Right ventricle myocardium superior (tissue), 1 donor: ENCODE measurements at regions not wholly inside any gene's neighbourhood (a gene's known extent, or its start where the extent isn't known, plus 50 kb on each side); places are given as distances from the start of the nearest gene placed in this dataset.
"Not testable (repeated sequence)": the region's sequence is repeated elsewhere in the genome, so short reads cannot be mapped to it uniquely, and the experiment has no call there.

Experiments
- ATAC-seq: fragments of 200-7000 bp; cut with Tn5 transposase; one replicate; pipeline ENCODE4 v1.9.1; 2020; ENCODE audit warnings: mild to moderate bottlenecking; ENCODE audit not compliant: poor library complexity
- DNase-seq: peaks from one replicate; pipeline ENCODE4 v3.0.0-alpha.2; 2020
- intact Hi-C: fragments of 100-400 bp; cut with DNase I; formaldehyde crosslinking; loops from one replicate; pipeline ENCODE4 v1.11.2; 2022
- donor health status: DM: no; HTN: yes; CAD: no; lungs with severe emphysema.

- intact Hi-C loops: no loop called here
- ATAC-seq: no peak
- no peak for DNase-seq
These were observed 177.0 kb upstream of the KAZN start for GRCh38 chr1:14421295-14421976.

GRCh38 chr1:14421977-14422609, 176.4 kb upstream of the KAZN start:
- no peak for ATAC-seq
- intact Hi-C loops: no loop called here

DNA sequence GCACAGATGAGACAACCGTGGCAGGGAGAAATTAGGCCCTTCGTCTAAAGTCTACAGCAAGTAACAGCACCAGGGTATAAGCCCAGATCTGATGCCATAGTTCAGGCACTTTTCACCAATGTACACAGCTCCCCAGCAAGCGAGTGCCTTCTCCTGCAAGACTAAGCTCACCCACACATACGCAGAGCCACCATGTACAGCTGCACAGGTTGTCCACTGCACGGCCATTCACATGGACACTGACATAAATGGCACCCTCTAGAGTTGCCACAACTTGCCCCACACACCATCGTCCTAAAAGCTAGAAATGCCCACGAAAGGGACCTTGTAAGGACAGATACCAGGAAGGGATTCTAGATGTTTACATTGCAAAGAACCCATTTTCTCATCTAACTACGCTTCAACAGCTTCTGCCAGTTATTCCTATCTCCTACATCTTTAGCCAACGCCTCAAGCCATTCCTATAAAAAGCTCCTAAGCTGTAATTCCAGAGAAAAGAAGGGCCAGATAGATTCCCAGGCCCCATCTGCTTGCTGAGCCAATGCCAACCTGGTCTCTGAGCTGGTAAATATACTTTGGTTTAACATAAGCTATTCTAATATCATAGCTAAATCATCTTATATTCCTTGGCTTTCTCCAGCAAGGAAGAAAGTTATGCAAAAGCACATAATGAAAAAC, 174.0 kb upstream of the KAZN start:
- ATAC-seq (no peak), DNase-seq (no peak)
- intact Hi-C loops: no loop called here

More at GRCh38 chr1:14421977-14422609, 176.4 kb upstream of the KAZN start:
- no peak for DNase-seq

GRCh38 chr1:14426854-14427253, 171.6 kb upstream of the KAZN start:
- intact Hi-C loops: no loop called here
- no peak for DNase-seq
- no peak for ATAC-seq

DNA sequence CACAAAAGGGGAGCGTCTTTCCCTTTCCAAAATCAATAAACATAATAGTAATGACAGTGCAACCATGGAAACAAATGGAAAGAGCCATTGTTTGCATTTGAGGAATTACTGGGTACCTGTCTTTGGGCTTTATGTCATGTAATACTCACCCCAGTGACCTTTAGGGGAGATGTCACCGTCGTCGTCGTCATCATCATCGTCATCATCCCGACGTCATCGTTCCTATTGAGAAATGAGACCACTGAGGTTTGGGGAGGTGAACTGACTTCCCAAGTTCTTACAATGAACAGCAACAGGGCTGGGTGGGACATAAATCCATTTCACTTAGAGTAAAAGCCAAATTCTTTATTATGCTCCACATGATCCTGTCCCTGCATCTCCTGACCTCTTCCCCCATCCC, 168.9 kb upstream of the KAZN start:
- intact Hi-C loops: no loop called here
- ATAC-seq (no peak), DNase-seq (no peak)

GRCh38 chr1:14432728-14433127, 165.8 kb upstream of the KAZN start:
- DNase-seq, ATAC-seq, intact Hi-C loops: not testable (repeated sequence)

DNA sequence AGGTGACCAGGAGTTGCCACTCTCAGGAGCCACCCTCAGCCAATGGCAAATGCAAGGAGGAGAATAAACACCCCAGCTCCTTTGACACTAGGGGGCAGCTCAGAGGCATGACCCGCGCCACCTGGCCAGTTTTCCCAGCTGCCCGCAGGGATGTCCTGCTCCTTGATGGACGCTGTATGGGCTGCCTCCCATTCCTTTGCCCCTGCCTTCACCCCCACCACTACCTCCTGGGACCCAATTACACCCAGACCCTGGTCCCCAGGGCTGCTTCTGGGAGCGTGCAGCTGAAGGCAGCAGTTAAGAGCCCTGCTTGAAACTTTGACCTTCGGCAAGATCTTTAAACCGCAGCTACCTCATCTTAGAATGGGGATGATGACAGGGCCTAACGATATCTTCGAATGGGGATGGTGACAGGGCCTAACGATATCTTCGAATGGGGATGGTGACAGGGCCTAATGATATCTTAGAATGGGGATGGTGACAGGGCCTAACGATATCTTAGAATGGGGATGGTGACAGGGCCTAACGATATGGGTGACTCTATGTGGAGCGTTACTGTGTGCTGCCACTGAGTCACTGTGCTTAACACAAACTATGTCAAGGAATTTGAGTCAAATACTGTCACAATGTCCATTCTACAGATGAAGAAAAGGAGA, 163.0 kb upstream of the KAZN start:
- no peak for ATAC-seq
- intact Hi-C loops: no loop called here
- DNase-seq: no peak

- DNase-seq: no peak
- intact Hi-C loops: no loop called here
- no peak for ATAC-seq
These were observed 161.0 kb upstream of the KAZN start for GRCh38 chr1:14437417-14437918.

GRCh38 chr1:14438127-14438769, 160.2 kb upstream of the KAZN start:
- no peak for DNase-seq
- intact Hi-C loops: no loop called here
- no peak for ATAC-seq

GRCh38 chr1:14439015-14439414, 159.5 kb upstream of the KAZN start:
- no peak for ATAC-seq
- no peak for DNase-seq
- intact Hi-C loops: no loop called here

GRCh38 chr1:14440166-14440565, 158.3 kb upstream of the KAZN start:
- DNase-seq: no peak
- no peak for ATAC-seq
- intact Hi-C loops: no loop called here

DNA sequence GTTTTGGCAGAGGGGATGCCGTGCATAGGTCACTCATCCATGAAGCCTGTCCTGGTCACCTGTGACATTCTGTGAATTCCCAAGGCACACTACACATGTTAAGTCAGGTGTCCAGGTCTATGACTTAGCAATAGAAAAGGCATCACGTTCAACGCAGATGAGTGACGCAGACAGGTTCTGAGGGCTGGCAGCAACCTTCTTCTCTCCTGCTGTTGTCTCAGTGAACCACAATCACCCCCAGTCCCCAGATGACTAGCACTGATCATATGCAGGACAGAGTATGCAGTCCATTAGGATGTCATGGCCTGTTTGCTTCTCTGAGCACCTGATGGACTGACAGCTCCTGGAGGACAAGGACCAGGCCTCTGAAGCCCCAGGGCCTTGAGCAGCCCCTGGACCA, 157.8 kb upstream of the KAZN start:
- intact Hi-C loops: no loop called here
- DNase-seq (no peak), ATAC-seq (no peak)

- intact Hi-C loops: no loop called here
- DNase-seq (no peak), ATAC-seq (no peak)
These were observed 157.2 kb upstream of the KAZN start for GRCh38 chr1:14441302-14441741.

DNA sequence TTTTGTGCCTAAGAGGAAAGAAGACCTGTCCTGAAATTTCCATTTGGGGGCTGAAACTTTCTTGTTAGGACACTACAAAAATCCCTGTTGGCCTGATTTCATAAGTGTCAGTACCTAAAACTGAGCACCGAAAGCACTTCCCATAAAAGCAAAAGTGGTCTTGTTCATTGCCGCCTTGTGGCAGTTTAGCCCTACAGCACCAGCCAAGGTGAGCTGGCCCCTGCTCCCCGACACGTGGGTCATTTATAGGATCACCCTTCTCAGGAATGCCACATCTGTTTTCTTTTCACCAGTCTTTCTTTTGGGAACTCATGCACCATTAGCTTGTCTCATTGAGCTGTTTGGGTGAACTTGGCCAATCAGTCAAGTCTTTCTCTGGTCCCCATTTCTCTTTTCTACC, 155.8 kb upstream of the KAZN start:
- intact Hi-C loops: no loop called here
- ATAC-seq (no peak), DNase-seq (no peak)

DNA sequence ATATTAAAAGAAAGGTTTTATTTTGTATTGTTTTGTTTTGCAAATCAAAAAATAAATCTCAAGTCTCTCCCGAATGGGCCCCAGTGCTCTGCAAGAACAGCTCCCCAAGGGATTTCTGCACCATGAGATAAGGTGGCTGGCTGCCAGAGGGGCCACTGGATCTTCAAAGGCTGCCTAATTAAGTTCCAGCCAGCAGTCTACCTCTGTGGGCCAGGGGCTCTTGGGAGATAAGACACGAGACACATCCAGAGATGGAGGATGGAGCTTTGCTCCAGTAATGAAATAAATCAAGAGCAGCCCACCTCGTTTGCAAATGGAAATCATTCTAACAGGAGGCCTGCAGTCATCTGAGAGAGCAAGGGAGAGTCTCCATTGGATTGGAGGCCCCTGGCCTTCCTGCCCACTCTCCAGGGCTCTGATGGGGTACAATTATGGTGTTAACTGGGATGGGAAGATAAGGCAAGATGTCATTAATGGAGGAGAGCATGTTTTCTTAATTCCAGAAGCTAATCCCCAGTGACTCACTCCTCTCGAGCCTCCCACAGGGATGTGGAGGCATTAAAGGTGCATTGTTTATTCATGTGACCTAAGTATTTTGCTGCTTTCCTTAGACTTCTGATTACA, 155.2 kb upstream of the KAZN start:
- intact Hi-C loops: no loop called here
- DNase-seq: no peak
- ATAC-seq: no peak

- intact Hi-C loops: no loop called here
- DNase-seq: no peak
- no peak for ATAC-seq
These were observed 147.3 kb upstream of the KAZN start for GRCh38 chr1:14451217-14451616.

- intact Hi-C loops: no loop called here
- ATAC-seq: no peak
- no peak for DNase-seq
These were observed 145.9 kb upstream of the KAZN start for GRCh38 chr1:14452551-14452950.

- no peak for DNase-seq
- no peak for ATAC-seq
- intact Hi-C loops: no loop called here
These were observed 138.3 kb upstream of the KAZN start for GRCh38 chr1:14460173-14460572.

DNA sequence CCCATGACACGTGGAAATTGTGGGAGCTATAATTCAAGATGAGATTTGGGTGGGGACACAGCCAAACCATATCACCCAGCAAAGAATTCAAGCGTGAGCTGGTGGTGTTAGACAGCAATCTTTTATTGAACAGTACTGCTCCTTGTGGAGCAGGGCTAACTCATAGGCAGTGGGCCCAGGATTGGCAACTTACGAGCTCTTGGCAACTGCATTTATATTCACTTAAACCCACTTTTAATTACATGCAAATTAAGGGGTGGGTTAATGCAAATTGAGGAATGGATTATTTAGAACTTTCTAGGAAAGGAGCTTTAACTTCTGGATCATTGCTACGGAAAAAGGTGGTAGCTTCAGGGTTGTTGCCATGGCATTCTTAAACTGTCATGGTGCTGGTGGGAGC, 135.6 kb upstream of the KAZN start:
- intact Hi-C loops: no loop called here
- no peak for ATAC-seq
- no peak for DNase-seq
